HG03064 (cell line): ENCODE measurements at regions not wholly inside any gene's neighbourhood (a gene's known extent, or its start where the extent isn't known, plus 50 kb on each side); places are given as distances from the start of the nearest gene placed in this dataset.

ENCODE experiments used
- ATAC-seq: cut with Tn5 transposase; IDR thresholded peaks from one replicate; pipeline ENCODE4 v1.9.1; 2021; ENCODE audit warnings: low read depth; ENCODE audit not compliant: unreplicated experiment

- no peak for ATAC-seq
Measured at GRCh38 chr12:4137441-4137840, 136.1 kb upstream of the CCND2 start.

GRCh38 chr12:4137015-4137414, 136.5 kb upstream of the CCND2 start:
- no peak for ATAC-seq

GRCh38 chr12:4135919-4136605, 137.5 kb upstream of the CCND2 start:
- peak; percentile 69 for ATAC-seq

- ATAC-seq, result no peak
Measured at GRCh38 chr12:4134448-4135263, 138.9 kb upstream of the CCND2 start.

- ATAC-seq, result no peak
Measured at GRCh38 chr12:4133636-4134447, 139.7 kb upstream of the CCND2 start.

GRCh38 chr12:4133029-4133428, 140.5 kb upstream of the CCND2 start:
- no peak for ATAC-seq

- no peak for ATAC-seq
Measured at GRCh38 chr12:4121506-4122020, 152.0 kb upstream of the CCND2 start.

- no peak for ATAC-seq
Measured at GRCh38 chr12:4120316-4120917, 153.1 kb upstream of the CCND2 start.

GRCh38 chr12:4119157-4119761, 154.3 kb upstream of the CCND2 start:
- peak; percentile 70 for ATAC-seq

GRCh38 chr12:4118601-4119156, 154.9 kb upstream of the CCND2 start:
- no peak for ATAC-seq

- peak; percentile 34 for ATAC-seq
Measured at GRCh38 chr12:4118017-4118510, 155.5 kb upstream of the CCND2 start.

GRCh38 chr12:4117386-4118016, 156.1 kb upstream of the CCND2 start:
- ATAC-seq, result no peak

GRCh38 chr12:4116251-4117111, 157.1 kb upstream of the CCND2 start:
- ATAC-seq, result no peak

- no peak for ATAC-seq
Measured at GRCh38 chr12:4115570-4115969, 158.0 kb upstream of the CCND2 start.

- ATAC-seq, result no peak
Measured at GRCh38 chr12:4114986-4115385, 158.6 kb upstream of the CCND2 start.

GRCh38 chr12:4112734-4113325, 160.7 kb upstream of the CCND2 start:
- no peak for ATAC-seq

GRCh38 chr12:4112290-4112689, 161.3 kb upstream of the CCND2 start:
- no peak for ATAC-seq

GRCh38 chr12:4111010-4111409, 162.6 kb upstream of the CCND2 start:
- no peak for ATAC-seq
